GM19463 (cell line): ENCODE measurements at regions not wholly inside any gene's neighbourhood (a gene's known extent, or its start where the extent isn't known, plus 50 kb on each side); places are given as distances from the start of the nearest gene placed in this dataset.
A peak's percentile ranks its signal among the peaks of the same experiment; 100 is the strongest.

Source experiments
- ATAC-seq: cut with Tn5 transposase; IDR thresholded peaks from one replicate; pipeline ENCODE4 v1.9.1; 2021; ENCODE audit warnings: mild to moderate bottlenecking, moderate library complexity; ENCODE audit not compliant: unreplicated experiment

- no peak for ATAC-seq
These were observed 76.7 kb upstream of the SATB1 start for GRCh38 chr3:18501679-18502343.

- no peak for ATAC-seq
These were observed 75.2 kb upstream of the SATB1 start for GRCh38 chr3:18500322-18500721.

DNA sequence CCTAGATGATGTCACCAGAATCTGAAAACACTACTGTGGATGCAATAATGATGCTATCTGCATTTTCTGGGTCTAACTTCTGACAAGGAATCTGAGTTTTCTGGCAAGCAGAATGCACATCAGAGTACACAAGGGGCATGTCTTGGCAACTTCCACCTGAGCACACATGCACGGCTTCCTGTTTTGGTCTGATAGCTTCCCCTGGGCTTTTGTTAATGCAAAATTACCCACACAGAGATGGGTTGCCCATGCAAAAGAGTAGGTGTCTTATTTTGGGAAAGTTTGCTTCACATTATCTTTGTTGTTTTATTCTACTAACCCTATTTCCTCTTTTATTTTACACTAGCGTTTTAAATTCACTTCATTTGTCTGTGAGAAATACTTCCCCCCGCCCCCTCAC is 74.2 kb upstream of the SATB1 start:
- peak; percentile 83 for ATAC-seq

- no peak for ATAC-seq
These were observed 69.1 kb upstream of the SATB1 start for GRCh38 chr3:18494251-18494650.

- ATAC-seq = no peak
These were observed 64.8 kb upstream of the SATB1 start for GRCh38 chr3:18489939-18490338.

DNA sequence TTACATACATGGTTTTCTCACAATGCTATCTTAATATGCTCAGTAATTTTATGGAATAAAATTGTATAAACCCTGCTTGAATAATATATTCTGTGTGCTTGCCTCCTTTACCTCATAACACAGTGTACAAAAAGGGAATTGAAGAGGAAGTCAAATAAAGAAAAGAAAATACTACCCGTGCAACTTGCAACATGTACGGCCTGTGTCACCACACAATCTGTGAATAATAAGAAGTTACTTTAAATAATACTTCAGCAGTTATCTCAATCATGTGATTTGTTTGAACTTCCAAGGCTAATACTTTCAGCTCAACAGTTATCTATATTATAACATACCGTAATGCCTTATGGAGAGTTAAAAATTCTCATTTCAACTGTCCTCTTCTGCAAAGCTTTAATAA is 58.1 kb upstream of the SATB1 start:
- no peak for ATAC-seq

DNA sequence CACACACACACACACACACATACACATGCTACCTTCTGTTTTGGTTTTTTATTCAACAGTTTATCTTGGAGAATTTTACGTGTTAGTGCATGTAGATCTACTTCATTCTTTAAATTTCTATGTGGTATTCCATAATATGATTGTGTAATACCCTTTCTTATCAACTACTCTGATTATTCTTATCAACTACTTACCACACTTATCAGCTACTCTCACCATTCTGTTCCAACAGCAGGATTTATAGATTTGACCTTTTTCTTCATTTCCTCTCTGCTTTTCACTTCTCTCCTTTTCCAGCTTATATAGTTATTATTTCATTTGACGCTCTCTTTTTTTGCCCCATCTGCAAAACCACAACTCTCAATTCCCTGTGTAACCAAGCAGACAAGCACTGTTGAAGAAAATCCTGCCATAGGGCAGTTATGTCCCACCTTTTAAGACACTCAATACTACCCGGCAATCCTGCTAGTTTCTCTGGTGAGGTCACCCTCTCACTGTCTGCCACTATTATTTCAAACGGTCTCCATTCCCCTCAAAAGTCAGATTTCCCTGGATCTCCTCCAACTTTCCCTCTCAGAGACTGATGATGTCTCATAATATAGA is 56.9 kb upstream of the SATB1 start:
- ATAC-seq = no peak

DNA sequence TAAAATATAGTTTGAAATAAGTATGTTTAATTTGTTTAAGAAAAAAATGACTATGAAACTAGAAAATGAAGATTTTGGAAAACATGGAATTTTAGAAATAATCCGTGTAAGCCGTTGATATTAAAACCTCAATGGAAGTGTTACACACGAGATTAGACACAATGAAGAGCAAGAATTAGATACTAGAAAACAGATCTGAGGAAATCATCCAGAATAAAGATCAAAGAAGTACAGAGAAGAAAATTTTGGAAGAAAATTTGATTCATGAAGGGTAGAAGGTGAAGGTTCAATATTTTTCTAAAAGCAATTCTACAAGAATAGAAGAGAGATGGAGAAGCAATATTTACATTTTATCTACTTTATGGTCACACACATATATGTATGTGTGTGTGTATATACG is 52.5 kb upstream of the SATB1 start:
- no peak for ATAC-seq
